NCI-H748 treated with DMSO at 0.1 percent for 48 hours (cell line): ENCODE measurements at regions not wholly inside any gene's neighbourhood (a gene's known extent, or its start where the extent isn't known, plus 50 kb on each side); places are given as distances from the start of the nearest gene placed in this dataset.
A peak's percentile ranks its signal among the peaks of the same experiment; 100 is the strongest.
"Not testable (repeated sequence)": the region's sequence is repeated elsewhere in the genome, so short reads cannot be mapped to it uniquely, and the experiment has no call there.

ENCODE experiments used
- DNase-seq: peaks from one replicate; lab custom pipeline; 2025; lab: John Stamatoyannopoulos, UW

DNA sequence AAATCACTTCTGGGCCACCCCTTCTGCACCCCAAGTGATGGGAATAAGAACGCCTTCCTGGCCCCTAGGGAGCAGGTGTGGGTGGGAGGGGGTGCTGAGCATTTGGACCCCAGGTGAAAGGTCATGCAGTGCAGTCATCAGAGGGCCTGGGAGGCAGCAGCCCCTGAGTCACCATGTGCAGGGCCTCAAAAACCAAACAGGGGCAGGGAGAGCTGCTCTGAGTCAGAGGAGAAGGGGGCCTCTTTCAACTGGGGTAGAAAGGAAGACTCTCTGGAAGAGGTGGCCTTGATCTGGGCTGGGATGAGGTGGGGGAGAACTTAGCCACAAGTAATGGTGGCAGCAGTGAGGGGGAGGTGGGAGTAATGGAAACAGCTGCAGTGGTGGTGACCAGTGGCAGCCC lies 164.3 kb downstream of the BUB3 start:
- no peak for DNase-seq

- DNase-seq, result no peak
These were observed 165.9 kb downstream of the BUB3 start for GRCh38 chr10:123320091-123320490.

- DNase-seq, result no peak
These were observed 169.7 kb downstream of the BUB3 start for GRCh38 chr10:123323884-123324283.

DNA sequence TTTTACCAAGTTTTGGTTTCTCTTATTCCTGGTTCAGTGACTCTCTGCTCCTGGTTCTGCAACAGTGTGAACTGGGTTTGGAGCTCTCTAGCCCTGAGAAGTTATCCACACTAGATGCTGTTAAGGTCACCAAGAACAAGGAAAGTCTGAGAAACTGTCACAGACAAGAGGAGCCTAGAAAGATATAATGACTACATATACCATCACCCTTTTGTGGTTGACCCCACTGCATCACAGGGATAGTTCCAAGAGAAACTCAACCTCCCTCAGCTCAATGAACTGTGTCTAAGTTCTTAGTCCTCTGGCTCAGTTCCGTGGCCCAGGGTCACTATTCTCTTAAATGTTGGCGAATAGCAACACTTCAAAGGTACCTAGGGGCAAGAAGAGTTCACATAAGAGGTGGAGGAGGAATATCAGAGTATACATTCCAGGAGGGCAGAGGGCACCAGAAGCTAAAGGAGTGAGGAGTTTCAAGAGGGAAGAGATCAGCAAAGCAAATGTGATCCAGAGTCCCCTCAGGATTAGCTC lies 171.5 kb downstream of the BUB3 start:
- DNase-seq, result no peak

DNA sequence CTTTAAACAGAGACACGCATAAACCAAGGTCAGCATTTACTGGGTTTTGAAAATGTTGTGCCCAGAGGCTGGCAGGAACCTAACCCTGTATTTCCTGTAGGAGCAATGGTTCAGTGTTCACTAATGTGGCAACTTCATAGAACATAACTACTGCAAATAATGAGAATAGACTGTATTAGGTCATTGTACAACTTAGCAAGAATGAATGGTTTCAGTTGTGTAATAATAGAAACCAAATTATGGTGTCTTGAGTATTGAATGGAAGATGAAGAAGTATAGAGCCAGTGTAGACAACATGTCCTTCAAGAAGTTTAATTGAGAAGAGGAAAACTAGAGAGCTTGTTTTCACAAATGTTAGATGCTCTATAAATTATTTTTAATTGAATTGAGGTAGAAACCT lies 172.5 kb downstream of the BUB3 start:
- no peak for DNase-seq

DNA sequence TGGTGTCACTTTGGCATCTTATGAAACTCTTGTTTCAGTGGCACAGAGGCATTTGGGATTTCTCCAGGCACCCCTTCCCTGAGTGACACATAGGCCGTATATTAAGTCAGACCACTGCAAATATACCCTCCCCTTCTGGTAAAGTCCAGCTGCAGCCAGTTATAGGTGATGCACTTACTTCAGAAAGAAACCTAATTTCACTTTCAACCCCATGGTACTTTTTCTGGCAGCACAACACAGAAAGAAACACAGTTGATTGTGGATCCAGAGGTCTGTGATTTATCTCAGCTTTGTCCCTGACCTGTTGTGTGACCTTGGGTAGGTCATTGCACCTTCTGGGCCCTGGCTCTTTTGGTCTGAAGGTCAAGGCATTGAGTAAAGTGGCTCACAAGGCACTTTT lies 173.2 kb downstream of the BUB3 start:
- no peak for DNase-seq

DNA sequence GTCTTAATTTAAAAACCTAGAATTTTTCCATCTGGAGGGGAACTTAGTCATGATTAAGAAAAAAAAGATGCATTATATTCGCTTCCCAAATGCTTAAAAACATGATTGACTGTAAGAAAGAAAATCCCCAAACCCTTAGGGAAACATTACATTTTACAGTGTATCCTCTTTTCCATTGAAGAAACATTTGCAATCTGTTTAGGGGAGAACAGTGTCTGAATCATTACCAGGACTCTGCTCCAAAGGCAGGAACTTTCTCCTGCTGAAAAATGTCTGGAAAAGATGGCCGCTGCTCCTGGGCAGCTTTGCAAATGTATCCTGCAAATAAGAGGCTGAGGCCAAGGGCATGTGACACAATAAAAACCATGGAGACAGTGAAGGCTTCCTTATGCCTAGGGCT lies 173.7 kb downstream of the BUB3 start:
- no peak for DNase-seq

- DNase-seq, result peak; percentile 27
These were observed 177.2 kb downstream of the BUB3 start for GRCh38 chr10:123331438-123331837.

DNA sequence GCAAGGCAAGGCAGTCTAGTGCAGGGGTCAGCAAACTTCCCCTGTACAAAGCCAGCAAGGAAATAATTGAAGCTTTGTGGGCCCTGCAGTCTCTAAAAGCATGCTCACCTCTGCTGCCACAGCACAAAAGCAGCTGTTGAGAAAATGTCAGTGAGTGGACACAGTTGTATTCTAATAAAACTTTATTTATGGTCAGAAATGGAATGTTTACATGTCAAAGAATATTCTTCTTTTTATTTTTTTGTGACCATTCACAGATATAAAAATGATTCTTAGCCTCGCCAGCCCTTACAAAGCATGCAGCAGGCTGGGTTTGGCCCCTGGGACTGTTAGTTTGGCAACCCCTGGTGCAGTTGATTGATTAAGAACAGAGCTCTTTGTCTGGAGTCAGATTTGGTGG lies 192.4 kb downstream of the BUB3 start:
- no peak for DNase-seq

GRCh38 chr10:123348691-123349572 lies 194.7 kb downstream of the BUB3 start:
- no peak for DNase-seq

GRCh38 chr10:123351715-123352114 lies 197.5 kb downstream of the BUB3 start:
- DNase-seq, result no peak

GRCh38 chr10:123354521-123354920 lies 200.3 kb downstream of the BUB3 start:
- DNase-seq, result no peak

GRCh38 chr10:123355748-123356481 lies 201.7 kb downstream of the BUB3 start:
- no peak for DNase-seq

DNA sequence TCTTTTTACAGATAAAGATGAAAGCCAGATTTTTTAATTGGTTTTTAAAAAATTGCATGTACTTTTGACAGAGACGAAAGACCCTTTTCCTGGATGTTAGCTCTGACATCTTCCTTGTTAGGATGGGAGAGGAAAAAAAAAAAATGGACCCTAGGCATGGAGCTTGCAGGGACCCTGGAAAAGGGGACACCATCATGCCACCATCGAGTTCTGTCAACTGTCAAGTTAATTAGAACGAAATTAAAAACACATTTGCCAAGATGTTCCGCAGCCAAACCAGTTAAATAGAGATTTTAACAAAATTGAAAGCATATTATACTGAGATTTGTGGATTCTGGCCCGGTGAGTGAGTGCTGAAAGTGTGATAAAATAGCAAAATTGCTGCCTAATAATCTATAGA lies 202.6 kb downstream of the BUB3 start:
- no peak for DNase-seq

DNA sequence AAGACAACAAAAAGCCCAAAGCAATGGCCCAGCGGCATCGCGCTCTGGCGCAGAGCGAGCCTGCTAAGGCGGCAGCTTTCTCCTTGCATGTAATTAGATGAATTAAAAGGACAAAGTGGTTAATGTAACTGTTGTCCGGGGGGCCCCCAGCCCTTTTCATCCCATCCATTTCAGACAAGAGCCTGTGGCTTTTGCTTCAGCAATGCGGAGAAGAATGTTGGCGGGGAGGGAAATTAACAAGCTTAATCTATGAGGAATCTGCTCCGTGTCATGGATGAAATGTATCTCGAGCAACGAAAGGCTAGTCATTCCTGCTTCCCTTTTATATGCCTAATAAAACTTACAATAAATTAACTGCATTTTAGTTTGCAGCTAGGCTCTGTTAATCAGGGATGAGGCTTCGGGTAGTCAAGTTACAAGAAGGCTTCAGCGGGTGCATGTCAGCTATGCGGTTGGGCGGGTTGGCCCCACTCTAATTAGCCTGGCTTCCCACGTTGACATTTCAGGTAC lies 203.3 kb downstream of the BUB3 start:
- DNase-seq, result peak; percentile 11

DNA sequence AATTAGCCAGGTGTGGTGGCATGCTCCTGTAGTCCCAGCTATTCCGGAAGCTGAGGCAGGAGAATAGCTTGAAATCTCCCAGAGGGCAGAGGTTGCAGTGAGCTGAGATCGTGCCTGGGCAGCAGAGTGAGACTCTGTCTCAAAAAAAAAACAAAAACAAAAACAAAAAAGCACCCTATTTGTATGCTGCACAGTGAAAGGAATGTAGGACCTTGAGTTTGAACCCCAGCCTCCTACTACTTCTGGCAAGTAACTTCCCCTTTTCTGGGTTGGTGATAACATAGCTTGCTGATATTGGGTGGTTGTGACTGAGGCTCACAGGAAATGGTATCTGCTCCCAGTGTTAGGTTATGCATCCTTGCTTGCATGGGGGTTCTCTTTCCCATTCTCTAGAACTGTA lies 205.3 kb downstream of the BUB3 start:
- DNase-seq, result no peak

DNA sequence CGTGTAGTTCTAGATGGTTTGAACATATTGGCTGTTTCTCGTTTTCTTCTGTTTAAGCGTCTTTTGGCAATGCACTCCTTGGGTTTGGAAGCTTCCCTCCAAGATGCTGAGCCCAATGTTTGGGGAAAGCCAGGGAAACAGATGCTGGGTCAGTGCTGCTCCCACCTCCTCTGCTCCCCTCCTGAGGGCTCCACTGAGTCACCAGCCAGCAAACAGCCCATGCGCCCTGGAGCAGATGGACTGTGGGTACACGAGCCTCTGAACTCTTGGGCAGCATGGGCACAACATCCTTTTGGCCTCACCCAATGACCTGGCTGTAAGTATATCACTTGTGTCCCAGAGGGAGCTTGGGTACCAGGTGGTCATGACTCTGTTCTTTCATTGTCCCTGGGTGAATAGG lies 207.6 kb downstream of the BUB3 start:
- no peak for DNase-seq

- DNase-seq, result no peak
These were observed 213.0 kb downstream of the BUB3 start for GRCh38 chr10:123367195-123367594.

DNA sequence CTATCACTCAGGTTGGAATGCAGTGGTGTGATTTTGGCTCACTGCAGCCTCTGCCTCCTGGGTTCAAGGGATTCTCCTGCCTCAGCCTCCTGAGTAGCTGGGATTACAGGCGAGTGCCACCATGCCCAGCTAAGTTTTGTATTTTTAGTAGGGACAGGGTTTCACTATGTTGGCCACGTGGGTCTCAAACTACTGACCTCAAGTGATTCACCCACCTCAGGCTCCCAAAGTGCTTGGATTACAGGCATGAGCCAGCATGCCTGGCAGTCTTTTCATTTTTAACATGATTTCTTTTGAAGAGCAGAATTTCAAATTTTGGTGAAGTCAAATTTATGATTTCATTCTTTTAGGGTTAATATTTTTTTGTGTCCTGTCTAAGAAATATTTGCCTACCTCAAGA lies 217.4 kb downstream of the BUB3 start:
- DNase-seq, result not testable (repeated sequence)

DNA sequence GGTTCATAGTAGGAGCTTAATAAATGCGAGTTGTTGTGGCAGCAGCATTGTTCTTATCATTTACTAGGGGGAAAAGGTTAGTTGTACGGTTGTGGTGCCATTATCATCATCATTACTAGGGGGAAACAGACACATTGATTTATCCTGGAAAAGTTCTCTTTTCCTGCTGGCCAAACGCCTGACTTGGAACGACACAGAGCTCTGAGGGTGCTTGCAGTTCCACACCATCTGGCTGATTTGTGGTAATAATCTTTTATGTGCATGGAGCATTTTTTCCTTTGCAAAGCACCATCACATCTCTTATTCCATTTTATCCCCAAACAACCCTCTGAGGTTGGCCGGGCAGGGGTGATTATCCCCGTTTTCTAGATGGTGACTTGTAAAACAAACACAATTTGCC lies 219.4 kb downstream of the BUB3 start:
- no peak for DNase-seq

DNA sequence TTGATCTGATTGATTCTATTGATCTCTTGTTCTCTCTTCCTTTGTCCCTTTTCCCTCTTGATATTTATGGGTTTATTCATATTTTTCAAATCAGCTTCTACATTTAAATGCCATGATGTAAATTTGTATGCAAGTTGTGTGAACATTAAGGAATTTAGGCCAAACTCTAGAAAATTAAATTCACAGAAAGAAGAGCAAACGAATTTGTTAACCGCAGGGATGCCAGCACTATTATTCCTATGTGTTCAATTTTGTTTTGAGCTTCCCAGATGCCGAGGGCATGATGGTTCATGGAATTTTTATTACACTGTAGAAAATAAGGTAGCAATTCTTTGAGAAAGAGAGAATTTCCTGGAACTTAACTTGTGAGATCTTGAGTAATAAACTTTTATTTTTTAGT lies 220.9 kb downstream of the BUB3 start:
- DNase-seq, result no peak

- no peak for DNase-seq
These were observed 221.5 kb downstream of the BUB3 start for GRCh38 chr10:123375738-123376137.

GRCh38 chr10:123377883-123378282 lies 223.7 kb downstream of the BUB3 start:
- no peak for DNase-seq
